Liver (tissue), 8 donors: ENCODE measurements at regions not wholly inside any gene's neighbourhood (a gene's known extent, or its start where the extent isn't known, plus 50 kb on each side); places are given as distances from the start of the nearest gene placed in this dataset.

ENCODE experiments used
- DNase-seq: peaks from one replicate; pipeline ENCODE4 v3.0.0-alpha.2; 2017; ENCODE audit warnings: low spot score
- H3K27ac ChIP-seq, 2 donors: one replicate each; pipeline ENCODE4 v1.7.0; 2013; ENCODE audit warnings: inconsistent platforms in 2 of 2, low read length in 2 of 2, control low read depth in 1 of 2, low read depth in 1 of 2, mild to moderate bottlenecking in 1 of 2
- H3K27me3 ChIP-seq, 4 donors: one replicate each; pipeline versions ENCODE4 v1.6.1 to v1.7.0; 2013; ENCODE audit warnings: low read length in 3 of 4, inconsistent platforms in 1 of 4, mild to moderate bottlenecking in 1 of 4, moderate library complexity in 1 of 4; ENCODE audit not compliant: control insufficient read depth in 4 of 4, insufficient read depth in 4 of 4
- H3K36me3 ChIP-seq, 4 donors: one replicate each; pipeline versions ENCODE4 v1.6.1 to v1.7.0; 2013; ENCODE audit warnings: low read length in 3 of 4, mild to moderate bottlenecking in 3 of 4, low read depth in 1 of 4, moderate library complexity in 1 of 4; ENCODE audit not compliant: control insufficient read depth in 4 of 4, insufficient read depth in 3 of 4
- H3K4me1 ChIP-seq, 4 donors: one replicate each; pipeline versions ENCODE4 v1.6.1 to v1.7.0; 2013; ENCODE audit warnings: low read length in 3 of 4, mild to moderate bottlenecking in 3 of 4, moderate library complexity in 1 of 4; ENCODE audit not compliant: control insufficient read depth in 4 of 4, insufficient read depth in 4 of 4
- H3K4me3 ChIP-seq, 3 donors: one replicate each; pipeline versions ENCODE4 v1.6.1 to v1.7.0; 2013; ENCODE audit warnings: low read length in 3 of 3, control low read depth in 1 of 3, low read depth in 1 of 3, mild to moderate bottlenecking in 1 of 3
- H3K9ac ChIP-seq, 2 donors: one replicate each; pipeline ENCODE4 v1.7.0; 2013; ENCODE audit warnings: low read length in 2 of 2, mild to moderate bottlenecking in 2 of 2, moderate library complexity in 2 of 2, control low read depth in 1 of 2, low read depth in 1 of 2
- H3K9me3 ChIP-seq, 4 donors: one replicate each; pipeline versions ENCODE4 v1.6.1 to v1.7.0; 2013; ENCODE audit warnings: low read length in 3 of 4; ENCODE audit not compliant: control insufficient read depth in 4 of 4
- ATF3 ChIP-seq: IDR thresholded peaks from 2 replicates; pipeline ENCODE4 v1.6.1; 2016; ENCODE audit warnings: antibody characterized with exemption
- EGR1 ChIP-seq, 2 donors: IDR thresholded peaks; 2 replicates each; pipeline ENCODE4 v1.6.1; 2016 to 2018; ENCODE audit warnings: antibody characterized with exemption in 2 of 2, low read depth in 2 of 2
- FOXA1 ChIP-seq: IDR thresholded peaks from 2 replicates; pipeline ENCODE4 v1.6.1; 2016; ENCODE audit warnings: antibody characterized with exemption
- GABPA ChIP-seq, 2 donors: IDR thresholded peaks in 1 of 2; conservative IDR thresholded peaks in 1 of 2; 2 replicates each; pipeline ENCODE4 v1.6.1; 2016; ENCODE audit warnings: antibody characterized with exemption in 2 of 2, mild to moderate bottlenecking in 1 of 2, moderate library complexity in 1 of 2
- HNF4G ChIP-seq: IDR thresholded peaks from 2 replicates; pipeline ENCODE4 v1.6.1; 2016; ENCODE audit warnings: antibody characterized with exemption
- RAD21 ChIP-seq, 2 donors: IDR thresholded peaks; 2 replicates each; pipeline ENCODE4 v1.6.1; 2016; ENCODE audit warnings: antibody characterized with exemption in 2 of 2, mild to moderate bottlenecking in 2 of 2
- REST ChIP-seq: IDR thresholded peaks from 2 replicates; pipeline ENCODE4 v1.6.1; 2016; ENCODE audit warnings: antibody characterized with exemption, mild to moderate bottlenecking
- RXRA ChIP-seq, 2 donors: IDR thresholded peaks; 2 replicates each; pipeline ENCODE4 v1.6.1; 2017 to 2018; ENCODE audit warnings: antibody characterized with exemption in 2 of 2, mild to moderate bottlenecking in 1 of 2
- TAF1 ChIP-seq: conservative IDR thresholded peaks from 2 replicates; pipeline ENCODE4 v1.6.1; 2016; ENCODE audit warnings: antibody characterized with exemption, mild to moderate bottlenecking
- YY1 ChIP-seq: IDR thresholded peaks from 2 replicates; pipeline ENCODE4 v1.6.1; 2016; ENCODE audit warnings: antibody characterized with exemption, mild to moderate bottlenecking
- WGBS: extraction: QIAGEN DNeasy Blood & Tissue Kit; methylation state at CpG from one replicate; pipeline ENCODE4 v1.1.7; 2013; 5-methylcytosine and 5-hydroxymethylcytosine counted together
- TF ChIP-seq, protein P1 (sequence below): IDR thresholded peaks from 2 replicates; pipeline ENCODE4 v1.6.1; 2016; ENCODE audit warnings: antibody characterized with exemption
- TF ChIP-seq, protein P2 (sequence below): IDR thresholded peaks from 2 replicates; pipeline ENCODE4 v1.6.1; 2016; ENCODE audit warnings: antibody characterized with exemption
- TF ChIP-seq, protein P3 (sequence below): fragments of 150-350 bp; IDR thresholded peaks from 2 replicates; pipeline ENCODE4 v1.5.1; 2017; ENCODE audit warnings: improper control_type of control experiment, low read depth, low read length; ENCODE audit not compliant: missing input control
- donor health status: healthy.
- donor health status: healthy.
- donor health status: healthy.
- donor health status: healthy.
- donor health status: healthy.

- TF ChIP-seq, protein P1, sequence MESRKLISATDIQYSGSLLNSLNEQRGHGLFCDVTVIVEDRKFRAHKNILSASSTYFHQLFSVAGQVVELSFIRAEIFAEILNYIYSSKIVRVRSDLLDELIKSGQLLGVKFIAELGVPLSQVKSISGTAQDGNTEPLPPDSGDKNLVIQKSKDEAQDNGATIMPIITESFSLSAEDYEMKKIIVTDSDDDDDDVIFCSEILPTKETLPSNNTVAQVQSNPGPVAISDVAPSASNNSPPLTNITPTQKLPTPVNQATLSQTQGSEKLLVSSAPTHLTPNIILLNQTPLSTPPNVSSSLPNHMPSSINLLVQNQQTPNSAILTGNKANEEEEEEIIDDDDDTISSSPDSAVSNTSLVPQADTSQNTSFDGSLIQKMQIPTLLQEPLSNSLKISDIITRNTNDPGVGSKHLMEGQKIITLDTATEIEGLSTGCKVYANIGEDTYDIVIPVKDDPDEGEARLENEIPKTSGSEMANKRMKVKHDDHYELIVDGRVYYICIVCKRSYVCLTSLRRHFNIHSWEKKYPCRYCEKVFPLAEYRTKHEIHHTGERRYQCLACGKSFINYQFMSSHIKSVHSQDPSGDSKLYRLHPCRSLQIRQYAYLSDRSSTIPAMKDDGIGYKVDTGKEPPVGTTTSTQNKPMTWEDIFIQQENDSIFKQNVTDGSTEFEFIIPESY: no peak
- TF ChIP-seq FOXA1 (no peak), ATF3 (no peak), RXRA (IDR thresholded peaks at IDR 0.05) (no peak)
- TF ChIP-seq, protein P2, sequence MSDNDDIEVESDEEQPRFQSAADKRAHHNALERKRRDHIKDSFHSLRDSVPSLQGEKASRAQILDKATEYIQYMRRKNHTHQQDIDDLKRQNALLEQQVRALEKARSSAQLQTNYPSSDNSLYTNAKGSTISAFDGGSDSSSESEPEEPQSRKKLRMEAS: no peak
Measured at GRCh38 chr1:103333141-103333540, 192.4 kb upstream of the RNPC3 start (continued).

DNA sequence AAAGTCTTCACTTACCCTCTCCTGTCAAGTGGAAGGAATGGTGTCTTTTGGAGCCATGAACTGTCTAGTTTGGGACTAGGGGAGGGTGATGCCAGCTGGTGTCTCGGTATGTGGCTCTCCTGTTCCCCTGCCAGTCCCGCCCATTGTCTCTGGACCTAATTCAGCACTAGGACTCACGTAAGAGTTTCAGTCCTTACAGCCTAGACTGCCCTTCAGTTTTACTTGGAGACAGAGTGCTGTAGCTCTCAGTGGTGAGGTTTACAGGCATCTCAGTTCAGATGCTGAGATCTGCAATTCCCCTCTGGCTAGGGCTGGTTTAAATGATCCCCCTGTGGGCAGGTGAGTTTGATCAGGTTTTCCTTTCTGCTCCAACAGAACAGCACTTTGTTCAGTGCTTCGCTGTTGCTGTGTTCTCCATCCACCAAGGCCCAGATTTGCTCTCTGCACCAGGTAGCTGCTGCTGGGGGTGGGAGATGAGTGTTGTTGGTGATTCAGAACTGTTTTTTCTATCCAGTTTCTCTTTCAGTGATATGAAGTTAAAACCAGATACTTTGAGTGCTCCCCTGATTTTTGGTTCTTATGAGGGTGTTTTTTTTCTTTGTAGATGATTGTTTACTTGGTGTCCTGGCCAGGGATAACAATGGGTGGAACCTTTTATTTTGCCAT lies 198.3 kb upstream of the RNPC3 start:
- no peak overlapping the region for H3K27ac ChIP-seq
- H3K4me1 ChIP-seq: no peaks in the 10 kb centered on the region
- 77% methylated on average over 4 of the region's 4 CpGs for WGBS
- no peak for TF ChIP-seq YY1
- TF ChIP-seq ATF3: no peak
- TF ChIP-seq RXRA (IDR thresholded peaks at IDR 0.05): no peak
- no peak for TF ChIP-seq GABPA (IDR thresholded peaks at IDR 0.05 in 1 of 2, conservative IDR thresholded peaks at IDR 0.05 in 1 of 2)
- TF ChIP-seq EGR1 (IDR thresholded peaks at IDR 0.05; ENCODE audit: low read depth in 2 of 2): no peak
- TF ChIP-seq REST: no peak
- no peak for TF ChIP-seq HNF4G
- no peak for TF ChIP-seq TAF1
- no peak for TF ChIP-seq RAD21 (IDR thresholded peaks at IDR 0.05)
- TF ChIP-seq, protein P1: no peak
- TF ChIP-seq FOXA1: no peak
- TF ChIP-seq, protein P3, sequence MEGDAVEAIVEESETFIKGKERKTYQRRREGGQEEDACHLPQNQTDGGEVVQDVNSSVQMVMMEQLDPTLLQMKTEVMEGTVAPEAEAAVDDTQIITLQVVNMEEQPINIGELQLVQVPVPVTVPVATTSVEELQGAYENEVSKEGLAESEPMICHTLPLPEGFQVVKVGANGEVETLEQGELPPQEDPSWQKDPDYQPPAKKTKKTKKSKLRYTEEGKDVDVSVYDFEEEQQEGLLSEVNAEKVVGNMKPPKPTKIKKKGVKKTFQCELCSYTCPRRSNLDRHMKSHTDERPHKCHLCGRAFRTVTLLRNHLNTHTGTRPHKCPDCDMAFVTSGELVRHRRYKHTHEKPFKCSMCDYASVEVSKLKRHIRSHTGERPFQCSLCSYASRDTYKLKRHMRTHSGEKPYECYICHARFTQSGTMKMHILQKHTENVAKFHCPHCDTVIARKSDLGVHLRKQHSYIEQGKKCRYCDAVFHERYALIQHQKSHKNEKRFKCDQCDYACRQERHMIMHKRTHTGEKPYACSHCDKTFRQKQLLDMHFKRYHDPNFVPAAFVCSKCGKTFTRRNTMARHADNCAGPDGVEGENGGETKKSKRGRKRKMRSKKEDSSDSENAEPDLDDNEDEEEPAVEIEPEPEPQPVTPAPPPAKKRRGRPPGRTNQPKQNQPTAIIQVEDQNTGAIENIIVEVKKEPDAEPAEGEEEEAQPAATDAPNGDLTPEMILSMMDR: no peak
- H3K9ac ChIP-seq: no peak overlapping the region
- no peaks in the 10 kb centered on the region for H3K27me3 ChIP-seq
- H3K36me3 ChIP-seq: no peaks in the 10 kb centered on the region
- DNase-seq: no peak
- H3K9me3 ChIP-seq: peaks cover 0 to 3% (median 1%) of the 10 kb centered on the region in 4 donors
- no peak overlapping the region for H3K4me3 ChIP-seq
